HepG2 (cell line): ENCODE measurements at regions not wholly inside any gene's neighbourhood (a gene's known extent, or its start where the extent isn't known, plus 50 kb on each side); places are given as distances from the start of the nearest gene placed in this dataset.

Source experiments
- FOXK1 ChIP-seq: sonication (generic); formaldehyde crosslinking; IDR thresholded peaks from 2 replicates; pipeline ENCODE4 v1.4.0; 2020; ENCODE audit warnings: low read depth, missing genetic modification reagents, borderline replicate concordance
- NFRKB ChIP-seq: fragments of 450-650 bp; IDR thresholded peaks from 2 replicates; pipeline ENCODE4 v1.6.1; 2017
- ZNF235 ChIP-seq: sonication (generic); formaldehyde crosslinking; IDR thresholded peaks from 2 replicates; pipeline ENCODE4 v1.8.1; 2023; ENCODE audit warnings: mild to moderate bottlenecking, missing genetic modification reagents, borderline replicate concordance
- ZNF652 ChIP-seq: IDR thresholded peaks from 2 replicates; pipeline ENCODE4 v1.6.1; 2016; ENCODE audit warnings: low read depth, borderline replicate concordance
- ZNF790 ChIP-seq: sonication (generic); formaldehyde crosslinking; IDR thresholded peaks from 2 replicates; pipeline ENCODE4 v1.8.0; 2022; ENCODE audit warnings: missing genetic modification reagents, mild to moderate bottlenecking, borderline replicate concordance
- TF ChIP-seq, protein P1 (sequence below), 2 experiments: fragments of 450-650 bp in 1 of 2; sonication (generic) in 1 of 2; formaldehyde crosslinking in 1 of 2; IDR thresholded peaks; 2 replicates each; pipeline versions ENCODE4 v1.6.1 to v1.8.0; 2016 to 2022; ENCODE audit warnings: antibody characterized with exemption in 1 of 2, mild to moderate bottlenecking in 1 of 2, missing genetic modification reagents in 1 of 2
- TF ChIP-seq, protein P2 (sequence below): sonication (generic); formaldehyde crosslinking; IDR thresholded peaks from 2 replicates; pipeline ENCODE4 v1.4.0; 2020; ENCODE audit warnings: missing genetic modification reagents
- TF ChIP-seq, protein P3 (sequence below): sonication (generic); formaldehyde crosslinking; IDR thresholded peaks from 2 replicates; pipeline ENCODE4 v1.5.0; 2020; ENCODE audit warnings: mild to moderate bottlenecking, missing genetic modification reagents
- TF ChIP-seq, protein P4 (sequence below): sonication (generic); formaldehyde crosslinking; IDR thresholded peaks from 2 replicates; pipeline ENCODE4 v1.5.1; 2020; ENCODE audit warnings: missing genetic modification reagents, mild to moderate bottlenecking, borderline replicate concordance
- TF ChIP-seq, protein P5 (sequence below): sonication (generic); formaldehyde crosslinking; IDR thresholded peaks from 2 replicates; pipeline ENCODE4 v1.4.0; 2020; ENCODE audit warnings: mild to moderate bottlenecking, missing genetic modification reagents, borderline replicate concordance

DNA sequence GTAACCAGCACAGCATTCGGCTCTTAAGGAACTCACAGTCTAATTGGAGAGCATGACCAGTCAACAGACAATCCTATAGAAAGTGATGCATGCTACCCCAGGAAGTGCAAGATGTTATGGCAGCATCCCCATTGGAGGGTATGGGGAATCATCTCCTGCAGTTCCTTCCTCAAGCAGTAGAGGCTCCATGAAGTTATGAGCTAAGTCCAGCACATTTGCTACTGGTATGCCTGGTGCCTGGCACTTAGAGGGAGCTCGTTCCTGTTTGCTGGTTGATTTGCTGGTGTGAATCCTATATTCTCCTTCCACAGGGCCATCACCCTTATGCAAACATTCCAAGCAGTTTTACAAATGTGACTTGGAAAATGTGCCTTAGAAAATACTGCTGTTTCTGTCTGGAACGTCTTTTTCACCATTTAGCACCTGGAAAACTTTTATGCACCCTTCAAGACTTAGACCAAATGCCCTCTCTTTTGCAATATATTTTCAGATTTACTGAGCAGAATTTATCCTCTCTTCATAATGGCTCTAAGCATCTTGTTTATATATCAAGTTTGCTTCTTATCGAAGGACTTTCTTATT is 136.1 kb upstream of the WSCD2 start (continued):
- TF ChIP-seq, protein P1, sequence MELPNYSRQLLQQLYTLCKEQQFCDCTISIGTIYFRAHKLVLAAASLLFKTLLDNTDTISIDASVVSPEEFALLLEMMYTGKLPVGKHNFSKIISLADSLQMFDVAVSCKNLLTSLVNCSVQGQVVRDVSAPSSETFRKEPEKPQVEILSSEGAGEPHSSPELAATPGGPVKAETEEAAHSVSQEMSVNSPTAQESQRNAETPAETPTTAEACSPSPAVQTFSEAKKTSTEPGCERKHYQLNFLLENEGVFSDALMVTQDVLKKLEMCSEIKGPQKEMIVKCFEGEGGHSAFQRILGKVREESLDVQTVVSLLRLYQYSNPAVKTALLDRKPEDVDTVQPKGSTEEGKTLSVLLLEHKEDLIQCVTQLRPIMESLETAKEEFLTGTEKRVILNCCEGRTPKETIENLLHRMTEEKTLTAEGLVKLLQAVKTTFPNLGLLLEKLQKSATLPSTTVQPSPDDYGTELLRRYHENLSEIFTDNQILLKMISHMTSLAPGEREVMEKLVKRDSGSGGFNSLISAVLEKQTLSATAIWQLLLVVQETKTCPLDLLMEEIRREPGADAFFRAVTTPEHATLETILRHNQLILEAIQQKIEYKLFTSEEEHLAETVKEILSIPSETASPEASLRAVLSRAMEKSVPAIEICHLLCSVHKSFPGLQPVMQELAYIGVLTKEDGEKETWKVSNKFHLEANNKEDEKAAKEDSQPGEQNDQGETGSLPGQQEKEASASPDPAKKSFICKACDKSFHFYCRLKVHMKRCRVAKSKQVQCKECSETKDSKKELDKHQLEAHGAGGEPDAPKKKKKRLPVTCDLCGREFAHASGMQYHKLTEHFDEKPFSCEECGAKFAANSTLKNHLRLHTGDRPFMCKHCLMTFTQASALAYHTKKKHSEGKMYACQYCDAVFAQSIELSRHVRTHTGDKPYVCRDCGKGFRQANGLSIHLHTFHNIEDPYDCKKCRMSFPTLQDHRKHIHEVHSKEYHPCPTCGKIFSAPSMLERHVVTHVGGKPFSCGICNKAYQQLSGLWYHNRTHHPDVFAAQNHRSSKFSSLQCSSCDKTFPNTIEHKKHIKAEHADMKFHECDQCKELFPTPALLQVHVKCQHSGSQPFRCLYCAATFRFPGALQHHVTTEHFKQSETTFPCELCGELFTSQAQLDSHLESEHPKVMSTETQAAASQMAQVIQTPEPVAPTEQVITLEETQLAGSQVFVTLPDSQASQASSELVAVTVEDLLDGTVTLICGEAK (IDR thresholded peaks at IDR 0.05) = no peak
- TF ChIP-seq, protein P1 (CRISPR knock-in tag; IDR thresholded peaks at IDR 0.05) = no peak
- TF ChIP-seq NFRKB (no peak), ZNF790 (no peak), ZNF235 (CRISPR knock-in tag) (no peak), ZNF652 (no peak), FOXK1 (CRISPR knock-in tag) (no peak)
- TF ChIP-seq, protein P2, sequence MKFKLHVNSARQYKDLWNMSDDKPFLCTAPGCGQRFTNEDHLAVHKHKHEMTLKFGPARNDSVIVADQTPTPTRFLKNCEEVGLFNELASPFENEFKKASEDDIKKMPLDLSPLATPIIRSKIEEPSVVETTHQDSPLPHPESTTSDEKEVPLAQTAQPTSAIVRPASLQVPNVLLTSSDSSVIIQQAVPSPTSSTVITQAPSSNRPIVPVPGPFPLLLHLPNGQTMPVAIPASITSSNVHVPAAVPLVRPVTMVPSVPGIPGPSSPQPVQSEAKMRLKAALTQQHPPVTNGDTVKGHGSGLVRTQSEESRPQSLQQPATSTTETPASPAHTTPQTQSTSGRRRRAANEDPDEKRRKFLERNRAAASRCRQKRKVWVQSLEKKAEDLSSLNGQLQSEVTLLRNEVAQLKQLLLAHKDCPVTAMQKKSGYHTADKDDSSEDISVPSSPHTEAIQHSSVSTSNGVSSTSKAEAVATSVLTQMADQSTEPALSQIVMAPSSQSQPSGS (CRISPR knock-in tag) = no peak
- TF ChIP-seq, protein P3, sequence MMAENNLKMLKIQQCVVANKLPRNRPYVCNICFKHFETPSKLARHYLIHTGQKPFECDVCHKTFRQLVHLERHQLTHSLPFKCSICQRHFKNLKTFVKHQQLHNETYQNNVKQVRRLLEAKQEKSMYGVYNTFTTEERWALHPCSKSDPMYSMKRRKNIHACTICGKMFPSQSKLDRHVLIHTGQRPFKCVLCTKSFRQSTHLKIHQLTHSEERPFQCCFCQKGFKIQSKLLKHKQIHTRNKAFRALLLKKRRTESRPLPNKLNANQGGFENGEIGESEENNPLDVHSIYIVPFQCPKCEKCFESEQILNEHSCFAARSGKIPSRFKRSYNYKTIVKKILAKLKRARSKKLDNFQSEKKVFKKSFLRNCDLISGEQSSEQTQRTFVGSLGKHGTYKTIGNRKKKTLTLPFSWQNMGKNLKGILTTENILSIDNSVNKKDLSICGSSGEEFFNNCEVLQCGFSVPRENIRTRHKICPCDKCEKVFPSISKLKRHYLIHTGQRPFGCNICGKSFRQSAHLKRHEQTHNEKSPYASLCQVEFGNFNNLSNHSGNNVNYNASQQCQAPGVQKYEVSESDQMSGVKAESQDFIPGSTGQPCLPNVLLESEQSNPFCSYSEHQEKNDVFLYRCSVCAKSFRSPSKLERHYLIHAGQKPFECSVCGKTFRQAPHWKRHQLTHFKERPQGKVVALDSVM = no peak
- TF ChIP-seq, protein P4, sequence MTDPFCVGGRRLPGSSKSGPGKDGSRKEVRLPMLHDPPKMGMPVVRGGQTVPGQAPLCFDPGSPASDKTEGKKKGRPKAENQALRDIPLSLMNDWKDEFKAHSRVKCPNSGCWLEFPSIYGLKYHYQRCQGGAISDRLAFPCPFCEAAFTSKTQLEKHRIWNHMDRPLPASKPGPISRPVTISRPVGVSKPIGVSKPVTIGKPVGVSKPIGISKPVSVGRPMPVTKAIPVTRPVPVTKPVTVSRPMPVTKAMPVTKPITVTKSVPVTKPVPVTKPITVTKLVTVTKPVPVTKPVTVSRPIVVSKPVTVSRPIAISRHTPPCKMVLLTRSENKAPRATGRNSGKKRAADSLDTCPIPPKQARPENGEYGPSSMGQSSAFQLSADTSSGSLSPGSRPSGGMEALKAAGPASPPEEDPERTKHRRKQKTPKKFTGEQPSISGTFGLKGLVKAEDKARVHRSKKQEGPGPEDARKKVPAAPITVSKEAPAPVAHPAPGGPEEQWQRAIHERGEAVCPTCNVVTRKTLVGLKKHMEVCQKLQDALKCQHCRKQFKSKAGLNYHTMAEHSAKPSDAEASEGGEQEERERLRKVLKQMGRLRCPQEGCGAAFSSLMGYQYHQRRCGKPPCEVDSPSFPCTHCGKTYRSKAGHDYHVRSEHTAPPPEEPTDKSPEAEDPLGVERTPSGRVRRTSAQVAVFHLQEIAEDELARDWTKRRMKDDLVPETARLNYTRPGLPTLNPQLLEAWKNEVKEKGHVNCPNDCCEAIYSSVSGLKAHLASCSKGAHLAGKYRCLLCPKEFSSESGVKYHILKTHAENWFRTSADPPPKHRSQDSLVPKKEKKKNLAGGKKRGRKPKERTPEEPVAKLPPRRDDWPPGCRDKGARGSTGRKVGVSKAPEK (CRISPR knock-in tag) = no peak
- TF ChIP-seq, protein P5, sequence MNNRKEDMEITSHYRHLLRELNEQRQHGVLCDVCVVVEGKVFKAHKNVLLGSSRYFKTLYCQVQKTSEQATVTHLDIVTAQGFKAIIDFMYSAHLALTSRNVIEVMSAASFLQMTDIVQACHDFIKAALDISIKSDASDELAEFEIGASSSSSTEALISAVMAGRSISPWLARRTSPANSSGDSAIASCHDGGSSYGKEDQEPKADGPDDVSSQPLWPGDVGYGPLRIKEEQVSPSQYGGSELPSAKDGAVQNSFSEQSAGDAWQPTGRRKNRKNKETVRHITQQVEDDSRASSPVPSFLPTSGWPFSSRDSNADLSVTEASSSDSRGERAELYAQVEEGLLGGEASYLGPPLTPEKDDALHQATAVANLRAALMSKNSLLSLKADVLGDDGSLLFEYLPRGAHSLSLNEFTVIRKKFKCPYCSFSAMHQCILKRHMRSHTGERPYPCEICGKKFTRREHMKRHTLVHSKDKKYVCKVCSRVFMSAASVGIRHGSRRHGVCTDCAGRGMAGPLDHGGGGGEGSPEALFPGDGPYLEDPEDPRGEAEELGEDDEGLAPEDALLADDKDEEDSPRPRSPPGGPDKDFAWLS = no peak
